OCI-LY1 (cell line): ENCODE measurements at regions not wholly inside any gene's neighbourhood (a gene's known extent, or its start where the extent isn't known, plus 50 kb on each side); places are given as distances from the start of the nearest gene placed in this dataset.

Experiments used
- H2AFZ ChIP-seq: fragments of 200-600 bp; sonication (generic), shearing (Covaris generic); 2 replicates; pipeline ENCODE4 v1.6.0; 2014; ENCODE audit warnings: antibody characterized with exemption, mild to moderate bottlenecking, low read length
- H3F3A ChIP-seq: fragments of 200-600 bp; sonication (generic), shearing (Covaris generic); 2 replicates; pipeline ENCODE4 v1.6.0; 2014; ENCODE audit warnings: mild to moderate bottlenecking, antibody characterized with exemption, low read length, moderate library complexity; ENCODE audit not compliant: insufficient read depth
- H3K27ac ChIP-seq: fragments of 200-600 bp; sonication (generic); 2 replicates; pipeline ENCODE4 v1.5.1; 2014; ENCODE audit warnings: low read length, mixed run types, mild to moderate bottlenecking, low read depth; ENCODE audit not compliant: poor library complexity, severe bottlenecking
- H3K27me3 ChIP-seq: fragments of 200-600 bp; sonication (generic); 2 replicates; pipeline ENCODE4 v1.6.0; 2014; ENCODE audit warnings: antibody characterized with exemption, mild to moderate bottlenecking, low read length, moderate library complexity; ENCODE audit not compliant: insufficient read depth
- H3K36me3 ChIP-seq: fragments of 200-600 bp; sonication (generic); 2 replicates; pipeline ENCODE4 v1.6.1; 2014; ENCODE audit warnings: mild to moderate bottlenecking, antibody characterized with exemption, low read length, moderate library complexity, mixed read lengths; ENCODE audit not compliant: insufficient read depth
- H3K4me1 ChIP-seq: fragments of 200-600 bp; sonication (generic); 2 replicates; pipeline ENCODE4 v1.5.1; 2014; ENCODE audit warnings: mild to moderate bottlenecking, low read length, moderate library complexity; ENCODE audit not compliant: insufficient read depth, severe bottlenecking
- H3K4me2 ChIP-seq: fragments of 200-600 bp; sonication (generic), shearing (Covaris generic); 2 replicates; pipeline ENCODE4 v1.6.1; 2014; ENCODE audit warnings: low read length
- H3K4me3 ChIP-seq: fragments of 200-600 bp; sonication (generic); 2 replicates; pipeline ENCODE4 v1.5.1; 2014; ENCODE audit warnings: low read length, low read depth, mild to moderate bottlenecking, mixed read lengths; ENCODE audit not compliant: poor library complexity, severe bottlenecking
- H3K79me2 ChIP-seq: fragments of 200-600 bp; shearing (Covaris generic); 2 replicates; pipeline ENCODE4 v1.6.1; 2016; ENCODE audit warnings: mixed run types, low read length, mixed read lengths; ENCODE audit not compliant: insufficient read depth
- H3K9ac ChIP-seq: fragments of 200-600 bp; sonication (generic), shearing (Covaris generic); 2 replicates; pipeline ENCODE4 v1.6.1; 2014; ENCODE audit warnings: mild to moderate bottlenecking, low read length, mixed read lengths
- H3K9me2 ChIP-seq: fragments of 200-600 bp; sonication (generic), shearing (Covaris generic); 2 replicates; pipeline ENCODE4 v1.6.1; 2014; ENCODE audit warnings: low read depth, mild to moderate bottlenecking, low read length, mixed read lengths
- H3K9me3 ChIP-seq: fragments of 200-600 bp; shearing (Covaris generic); 2 replicates; pipeline ENCODE4 v1.6.1; 2014; ENCODE audit warnings: low read length, mixed read lengths
- H4K20me1 ChIP-seq: fragments of 200-600 bp; sonication (generic), shearing (Covaris generic); 2 replicates; pipeline ENCODE4 v1.6.0; 2016; ENCODE audit warnings: mild to moderate bottlenecking, low read length; ENCODE audit not compliant: insufficient read depth
- CTCF ChIP-seq: fragments of 200-600 bp; sonication (generic), shearing (Covaris generic); IDR thresholded peaks from 2 replicates; pipeline ENCODE4 v1.5.1; 2017; ENCODE audit warnings: mild to moderate bottlenecking, antibody characterized with exemption, low read length, moderate library complexity, mixed read lengths
- EZH2 ChIP-seq: fragments of 200-600 bp; sonication (generic), shearing (Covaris generic); IDR thresholded peaks from 2 replicates; pipeline ENCODE4 v1.8.0; 2017; ENCODE audit warnings: borderline replicate concordance, mixed run types, mild to moderate bottlenecking, antibody characterized with exemption, low read length, moderate library complexity, mixed read lengths

GRCh38 chr11:10641912-10642697 lies 51.5 kb downstream of the IRAG1 start:
- Histone ChIP-seq H3K4me1 (no peaks in the 10 kb centered on the region), H3K79me2 (no peaks in the 10 kb centered on the region), H3K9ac (no peak overlapping the region), H3K4me3 (no peak overlapping the region), H2AFZ (no peak overlapping the region), H4K20me1 (no peaks in the 10 kb centered on the region), H3K36me3 (no peaks in the 10 kb centered on the region), H3K27ac (no peak overlapping the region), H3F3A (no peaks in the 10 kb centered on the region), H3K9me2 (no peaks in the 10 kb centered on the region), H3K4me2 (no peak overlapping the region), H3K27me3 (peaks cover 4% of the 10 kb centered on the region; the same call in 1 of the 2 replicates), H3K9me3 (no peaks in the 10 kb centered on the region)
- TF ChIP-seq EZH2 (no peak), CTCF (no peak)

- Histone ChIP-seq H3K9me2 (no peaks in the 10 kb centered on the region), H3K27me3 (peaks cover 4% of the 10 kb centered on the region; the same call in 1 of the 2 replicates), H3K9ac (no peak overlapping the region), H3K79me2 (no peaks in the 10 kb centered on the region), H3K27ac (no peak overlapping the region), H3K4me2 (no peak overlapping the region), H3F3A (no peaks in the 10 kb centered on the region), H3K4me3 (no peak overlapping the region), H3K9me3 (no peaks in the 10 kb centered on the region), H3K36me3 (no peaks in the 10 kb centered on the region), H3K4me1 (no peaks in the 10 kb centered on the region), H4K20me1 (no peaks in the 10 kb centered on the region), H2AFZ (no peak overlapping the region)
- TF ChIP-seq EZH2 (no peak), CTCF (no peak)
Observed at GRCh38 chr11:10641177-10641911, 52.2 kb downstream of the IRAG1 start.

GRCh38 chr11:10640308-10640707 lies 53.2 kb downstream of the IRAG1 start:
- Histone ChIP-seq H3K27ac (no peak overlapping the region), H3K79me2 (no peaks in the 10 kb centered on the region), H3K4me1 (no peaks in the 10 kb centered on the region), H4K20me1 (no peaks in the 10 kb centered on the region), H3K9me2 (no peaks in the 10 kb centered on the region), H3K36me3 (no peaks in the 10 kb centered on the region), H3F3A (no peaks in the 10 kb centered on the region), H3K27me3 (peaks cover 4% of the 10 kb centered on the region; the same call in 1 of the 2 replicates), H3K4me3 (no peak overlapping the region), H3K9ac (no peak overlapping the region), H2AFZ (no peak overlapping the region), H3K9me3 (no peaks in the 10 kb centered on the region), H3K4me2 (no peak overlapping the region)
- no peak for TF ChIP-seq EZH2
- TF ChIP-seq CTCF, result no peak
